Mucosa of rectum (tissue), 2 donors: ENCODE measurements at regions not wholly inside any gene's neighbourhood (a gene's known extent, or its start where the extent isn't known, plus 50 kb on each side); places are given as distances from the start of the nearest gene placed in this dataset.
A peak's percentile ranks its signal among the peaks of the same experiment; 100 is the strongest.

Experiments used
- H3K27ac ChIP-seq, 2 donors: one replicate each; pipeline ENCODE4 v1.7.0; 2013; ENCODE audit warnings: inconsistent platforms in 2 of 2, low read depth in 2 of 2, low read length in 2 of 2
- H3K27me3 ChIP-seq, 2 donors: one replicate each; pipeline ENCODE4 v1.7.0; 2013; ENCODE audit warnings: low read length in 2 of 2; ENCODE audit not compliant: control insufficient read depth in 2 of 2, insufficient read depth in 2 of 2
- H3K36me3 ChIP-seq, 2 donors: one replicate each; pipeline ENCODE4 v1.7.0; 2013; ENCODE audit warnings: low read length in 2 of 2; ENCODE audit not compliant: control insufficient read depth in 2 of 2, insufficient read depth in 2 of 2
- H3K4me1 ChIP-seq, 2 donors: one replicate each; pipeline ENCODE4 v1.7.0; 2013; ENCODE audit warnings: low read length in 2 of 2, mild to moderate bottlenecking in 1 of 2; ENCODE audit not compliant: control insufficient read depth in 2 of 2, insufficient read depth in 2 of 2
- H3K4me3 ChIP-seq, 2 donors: one replicate each; pipeline ENCODE4 v1.7.0; 2013; ENCODE audit warnings: low read length in 2 of 2
- H3K9ac ChIP-seq, 2 donors: one replicate each; pipeline ENCODE4 v1.7.0; 2013; ENCODE audit warnings: low read length in 2 of 2, low read depth in 1 of 2, mild to moderate bottlenecking in 1 of 2
- H3K9me3 ChIP-seq, 2 donors: one replicate each; pipeline ENCODE4 v1.7.0; 2013; ENCODE audit warnings: low read length in 2 of 2; ENCODE audit not compliant: control insufficient read depth in 2 of 2
- donor health status: healthy.
- donor health status: Normal muscosa, but diverticular disease.

DNA sequence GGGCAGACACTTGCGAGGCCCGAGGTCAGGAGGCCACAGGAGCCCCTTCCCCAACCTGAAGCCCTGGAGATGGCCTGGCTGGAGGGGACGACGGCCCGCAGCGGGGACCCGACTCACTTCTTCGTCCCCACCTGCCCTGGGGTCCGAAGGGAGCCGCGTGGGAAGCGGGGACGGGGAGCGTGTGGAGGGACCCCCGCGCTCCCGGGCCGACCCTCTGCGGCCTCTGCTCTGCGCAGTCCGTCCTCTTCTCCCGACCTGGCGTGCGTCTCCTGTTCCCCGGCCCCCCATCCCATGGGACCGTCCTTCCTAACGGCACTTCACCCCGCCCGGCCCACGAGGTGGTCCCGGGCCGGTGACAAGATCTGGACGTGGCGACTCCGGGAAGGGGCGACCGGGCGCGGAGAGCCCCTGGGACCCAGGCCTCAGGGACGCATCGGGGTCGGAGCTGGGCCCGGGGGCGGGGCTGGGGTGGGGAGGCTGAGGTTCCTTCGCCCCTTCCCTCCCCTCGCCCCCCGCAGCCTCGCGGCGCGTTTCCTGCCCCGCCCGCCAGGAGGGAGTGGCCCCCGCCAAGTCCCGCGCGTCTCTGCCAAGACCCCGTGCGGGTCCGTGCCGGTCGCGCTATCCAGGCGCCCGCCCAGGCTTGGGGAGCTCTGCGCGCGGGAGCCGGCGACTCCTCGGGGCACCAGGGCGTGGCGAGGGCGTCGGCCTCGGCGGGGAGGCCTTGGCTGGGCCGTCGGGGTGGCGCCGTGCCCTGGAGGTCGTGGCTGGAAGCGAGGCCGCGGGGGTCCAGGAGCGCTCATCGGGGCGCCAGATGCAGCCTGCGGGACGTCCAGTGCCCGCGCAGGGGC is 97.1 kb downstream of the TNFAIP2 start:
- Histone ChIP-seq H3K4me1 (no peaks in the 10 kb centered on the region), H3K27me3 (peaks cover 8 to 11% of the 10 kb centered on the region in 2 donors), H3K9ac (no peak overlapping the region), H3K9me3 (no peaks in the 10 kb centered on the region), H3K4me3 (peak overlapping the region in 1 of 2 donors; percentile 31), H3K27ac (no peak overlapping the region), H3K36me3 (no peaks in the 10 kb centered on the region)

DNA sequence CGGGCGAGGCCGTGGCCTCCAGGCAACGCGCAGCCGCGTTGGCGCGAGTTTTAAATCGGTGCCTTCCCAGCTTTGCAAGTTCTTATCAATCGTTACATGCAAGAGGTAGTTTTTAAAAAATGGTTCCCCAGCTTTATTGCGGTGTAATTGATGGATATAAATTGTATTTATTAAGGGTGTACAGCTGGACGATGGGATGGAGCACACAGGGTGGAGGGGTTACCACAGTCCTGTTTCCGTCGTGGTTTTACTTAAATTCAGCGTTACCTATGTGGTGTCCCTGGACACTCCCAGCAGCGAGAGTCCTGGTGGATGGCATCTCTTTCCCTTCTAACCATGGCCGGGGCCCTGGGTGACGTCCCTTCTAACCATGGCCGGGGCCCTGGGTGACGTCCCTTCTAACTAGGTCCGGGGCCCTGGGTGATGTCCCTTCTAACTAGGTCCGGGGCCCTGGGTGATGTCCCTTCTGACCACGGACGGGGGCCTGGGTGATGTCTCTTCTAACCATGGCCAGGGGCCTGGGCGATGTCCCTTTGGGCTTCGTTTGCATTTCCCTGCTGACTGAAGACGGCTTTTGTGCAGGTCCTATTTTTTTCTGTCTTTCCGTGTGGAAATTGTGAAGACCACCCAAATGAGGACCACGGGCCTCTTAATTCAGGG is 97.9 kb downstream of the TNFAIP2 start:
- H3K9me3 ChIP-seq = no peaks in the 10 kb centered on the region
- H3K27ac ChIP-seq = no peak overlapping the region
- H3K36me3 ChIP-seq = no peaks in the 10 kb centered on the region
- no peak overlapping the region for H3K9ac ChIP-seq
- H3K4me3 ChIP-seq = peak overlapping the region in 1 of 2 donors; percentile 31
- H3K27me3 ChIP-seq = peaks cover 8 to 11% of the 10 kb centered on the region in 2 donors
- no peaks in the 10 kb centered on the region for H3K4me1 ChIP-seq

DNA sequence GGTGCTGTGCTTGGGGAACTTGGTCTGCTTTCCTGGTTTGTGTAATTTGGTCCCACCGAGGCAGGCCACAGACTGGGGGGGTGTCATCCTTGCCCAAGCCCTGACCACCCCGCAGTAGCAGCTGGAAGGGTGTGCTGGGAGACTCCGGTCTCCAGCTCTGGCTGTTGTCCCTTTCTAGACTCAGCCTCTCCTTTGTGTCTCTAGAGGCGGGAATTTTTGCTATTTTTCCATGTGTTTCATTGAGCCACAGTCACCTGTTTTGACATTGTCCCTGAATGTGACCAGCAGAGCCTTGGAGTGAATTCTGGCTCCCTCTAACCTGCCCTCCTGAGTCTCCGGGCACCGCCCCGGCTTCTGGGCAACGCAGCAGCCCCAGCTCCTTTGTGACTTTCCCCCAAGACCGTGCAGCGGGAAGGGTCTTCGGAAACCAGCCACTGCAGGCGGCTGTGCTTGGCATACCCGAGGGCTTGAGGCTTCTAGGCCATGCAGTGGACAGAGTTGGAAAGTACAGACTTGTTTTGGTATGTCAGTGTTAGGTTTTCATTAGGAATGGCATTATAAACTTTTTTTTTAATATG is 98.6 kb downstream of the TNFAIP2 start:
- Histone ChIP-seq H3K27me3 (peaks cover 8 to 11% of the 10 kb centered on the region in 2 donors), H3K4me3 (no peak overlapping the region), H3K27ac (no peak overlapping the region), H3K36me3 (no peaks in the 10 kb centered on the region), H3K9ac (no peak overlapping the region), H3K4me1 (no peaks in the 10 kb centered on the region), H3K9me3 (no peaks in the 10 kb centered on the region)

DNA sequence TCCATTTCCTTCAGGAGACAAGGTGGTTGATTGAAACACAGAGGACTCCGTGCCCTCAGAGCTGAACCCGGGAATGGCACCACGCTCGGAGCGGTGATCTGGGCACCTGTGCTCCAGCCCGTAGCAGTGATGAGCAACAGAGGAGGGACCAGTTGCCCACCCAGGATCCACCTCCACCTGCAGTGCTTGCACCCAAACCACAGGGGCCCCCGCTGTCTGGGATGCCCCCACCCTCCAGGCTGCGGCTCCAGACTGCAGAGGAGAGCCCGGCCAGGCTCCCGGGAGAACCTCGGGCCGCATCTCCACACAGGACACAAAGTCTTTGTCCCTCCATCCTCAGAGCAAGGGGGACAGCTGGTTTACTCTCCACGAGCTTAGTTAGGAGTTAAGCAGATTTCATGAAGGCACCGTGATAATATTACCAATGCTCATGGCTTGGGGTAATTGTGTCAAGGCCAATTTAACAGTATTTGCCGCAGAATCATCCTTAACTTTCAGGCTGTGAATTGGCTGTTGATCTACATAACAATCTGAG is 100.6 kb downstream of the TNFAIP2 start:
- no peaks in the 10 kb centered on the region for H3K36me3 ChIP-seq
- H3K27me3 ChIP-seq = peaks cover 8 to 11% of the 10 kb centered on the region in 2 donors
- no peak overlapping the region for H3K9ac ChIP-seq
- no peaks in the 10 kb centered on the region for H3K9me3 ChIP-seq
- H3K4me1 ChIP-seq = no peaks in the 10 kb centered on the region
- H3K4me3 ChIP-seq = no peak overlapping the region
- H3K27ac ChIP-seq = no peak overlapping the region

DNA sequence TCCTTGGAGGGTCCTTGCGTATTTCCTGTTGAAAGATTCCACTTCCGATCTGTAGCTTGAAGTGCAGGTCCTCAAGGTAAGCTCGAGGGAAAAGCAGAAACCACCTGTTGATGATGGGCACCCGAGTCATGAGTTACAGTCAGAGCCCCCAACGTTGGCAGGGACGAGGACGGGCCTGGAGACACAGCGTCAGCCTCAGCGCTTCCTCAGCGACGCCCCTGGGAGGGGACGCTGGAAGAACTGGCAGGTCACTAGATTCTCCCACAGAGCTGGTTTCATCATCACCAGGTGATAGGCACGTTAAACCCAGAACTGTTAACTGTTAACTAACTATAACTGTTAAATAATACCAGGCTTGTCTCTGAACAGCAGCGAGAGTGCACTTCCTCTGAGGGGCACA is 101.8 kb downstream of the TNFAIP2 start:
- no peaks in the 10 kb centered on the region for H3K4me1 ChIP-seq
- no peak overlapping the region for H3K4me3 ChIP-seq
- peak overlapping the region; percentile 13 to 41 for H3K27ac ChIP-seq
- H3K9me3 ChIP-seq = no peaks in the 10 kb centered on the region
- no peak overlapping the region for H3K9ac ChIP-seq
- no peaks in the 10 kb centered on the region for H3K36me3 ChIP-seq
- peaks cover 8 to 11% of the 10 kb centered on the region in 2 donors for H3K27me3 ChIP-seq

DNA sequence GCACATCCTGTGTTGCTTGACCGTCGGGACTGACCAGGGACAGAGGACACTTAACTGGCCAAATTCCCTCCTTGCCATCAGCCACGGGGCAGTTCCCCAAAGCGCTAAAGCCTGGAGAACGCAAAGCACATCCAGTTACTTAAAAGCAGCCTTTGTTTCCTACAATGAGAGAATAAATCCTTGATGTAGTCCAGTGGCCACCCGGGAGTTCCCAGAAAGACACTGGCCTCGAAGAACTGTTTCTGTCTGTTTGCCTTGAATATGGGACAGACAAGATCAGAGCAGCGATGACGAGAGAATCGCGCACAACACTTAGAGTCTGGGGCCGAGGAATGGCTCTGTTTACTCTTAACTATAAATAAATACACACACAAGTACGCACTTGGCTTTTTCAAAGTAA is 102.2 kb downstream of the TNFAIP2 start:
- Histone ChIP-seq H3K27ac (peak overlapping the region; percentile 13 to 41), H3K9me3 (no peaks in the 10 kb centered on the region), H3K4me1 (no peaks in the 10 kb centered on the region), H3K27me3 (peaks cover 8 to 11% of the 10 kb centered on the region in 2 donors), H3K4me3 (no peak overlapping the region), H3K36me3 (no peaks in the 10 kb centered on the region), H3K9ac (no peak overlapping the region)

DNA sequence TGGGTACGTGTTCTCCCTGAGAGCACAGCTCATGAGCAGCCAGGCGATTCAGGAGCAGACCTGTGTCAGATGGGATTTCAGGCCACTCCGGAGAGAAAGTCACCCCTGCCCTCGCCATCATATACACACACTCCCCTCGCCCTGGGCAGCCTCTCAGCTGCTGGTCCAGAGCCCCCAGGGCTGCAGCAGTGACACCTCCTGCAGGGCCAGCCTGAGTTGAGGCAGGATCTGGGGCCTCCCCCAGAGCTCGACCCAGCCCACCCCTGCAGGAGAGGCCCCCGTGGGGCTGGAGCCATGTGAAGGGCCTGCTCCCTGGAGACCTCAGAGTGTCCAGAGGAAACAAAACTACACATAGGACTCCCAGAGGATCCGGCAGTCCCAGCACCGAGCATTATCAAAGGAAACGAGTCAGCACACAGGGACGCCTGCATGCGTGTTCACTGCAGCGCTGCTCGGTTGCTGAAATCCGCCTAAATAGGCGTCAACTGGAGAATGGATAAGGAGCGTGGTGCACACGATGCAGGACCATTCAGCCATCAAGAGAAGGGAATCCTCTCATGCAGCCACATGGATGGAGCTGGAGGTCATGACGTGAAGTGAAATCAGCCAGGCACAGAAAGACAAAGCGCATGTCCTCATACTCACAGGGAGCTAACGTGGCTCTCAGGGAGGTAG is 104.0 kb downstream of the TNFAIP2 start:
- Histone ChIP-seq H3K27me3 (peaks cover 0 to 5% of the 10 kb centered on the region in 2 donors), H3K27ac (no peak overlapping the region), H3K9me3 (no peaks in the 10 kb centered on the region), H3K4me3 (no peak overlapping the region), H3K36me3 (no peaks in the 10 kb centered on the region), H3K9ac (no peak overlapping the region), H3K4me1 (peaks cover 2 to 7% of the 10 kb centered on the region in 2 donors)

DNA sequence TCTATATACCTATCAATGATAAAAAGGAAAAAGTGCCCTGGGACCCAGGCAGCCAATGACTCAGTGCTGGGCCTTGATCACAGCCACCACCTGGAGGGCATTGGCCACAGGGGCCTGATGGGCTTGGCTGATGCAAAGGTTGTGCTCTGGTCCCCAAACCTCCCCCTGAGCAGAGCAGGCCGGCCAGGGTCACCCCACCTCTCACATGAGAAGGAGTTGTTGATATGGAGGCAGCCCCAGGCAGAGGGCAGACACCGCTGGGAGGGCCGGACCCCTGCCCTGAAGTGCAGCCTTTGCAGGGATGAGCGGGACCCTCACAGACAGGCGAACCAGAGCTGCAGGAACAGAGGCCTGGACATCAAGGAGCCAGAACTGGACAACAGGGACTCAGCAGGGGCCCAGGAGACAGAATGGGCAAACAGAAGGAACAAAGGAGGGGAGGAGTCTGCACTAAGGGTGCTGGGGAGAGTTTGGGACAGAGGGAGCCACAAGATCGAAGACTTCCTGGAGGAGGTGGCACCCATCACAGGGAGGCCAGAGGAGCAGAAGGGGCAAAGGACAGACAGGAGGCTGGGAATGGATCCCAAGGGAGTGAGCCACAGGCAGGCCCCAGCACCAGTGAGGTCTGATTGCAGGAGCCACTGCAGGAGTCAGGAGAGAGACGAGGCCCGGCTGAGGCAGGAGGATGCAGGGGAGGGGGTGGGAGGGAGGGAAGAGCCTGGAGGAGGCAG is 105.0 kb downstream of the TNFAIP2 start:
- Histone ChIP-seq H3K9ac (no peak overlapping the region), H3K27me3 (peaks cover 0 to 5% of the 10 kb centered on the region in 2 donors), H3K27ac (no peak overlapping the region), H3K4me1 (peaks cover 3 to 7% of the 10 kb centered on the region in 2 donors), H3K4me3 (no peak overlapping the region), H3K36me3 (no peaks in the 10 kb centered on the region), H3K9me3 (no peaks in the 10 kb centered on the region)

DNA sequence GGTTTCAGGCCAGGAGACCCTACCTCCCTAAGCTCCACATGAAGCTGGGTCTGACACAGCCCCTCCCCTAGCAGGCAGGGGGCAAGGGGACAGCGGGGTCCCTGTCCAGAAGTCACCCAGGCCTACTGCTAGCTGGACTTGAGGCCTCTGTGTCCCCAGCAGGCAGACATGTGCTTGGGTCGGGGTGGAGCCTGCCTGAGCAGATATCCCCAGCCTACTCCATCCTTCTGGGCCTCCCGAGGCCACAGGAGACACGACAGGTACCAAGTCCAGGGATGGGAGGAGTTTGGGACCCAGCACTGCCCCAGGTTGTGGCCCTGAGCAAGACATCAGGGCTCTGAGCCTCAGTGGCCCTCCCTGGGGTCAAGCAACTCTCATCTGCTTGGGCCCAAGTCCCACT is 105.2 kb upstream of the EIF5 start:
- H3K9me3 ChIP-seq = no peaks in the 10 kb centered on the region
- no peak overlapping the region for H3K4me3 ChIP-seq
- H3K27me3 ChIP-seq = peaks cover 0 to 5% of the 10 kb centered on the region in 2 donors
- no peak overlapping the region for H3K9ac ChIP-seq
- no peak overlapping the region for H3K27ac ChIP-seq
- H3K4me1 ChIP-seq = peaks cover 3 to 7% of the 10 kb centered on the region in 2 donors
- H3K36me3 ChIP-seq = no peaks in the 10 kb centered on the region
